HepG2 (cell line): ENCODE measurements at regions not wholly inside any gene's neighbourhood (a gene's known extent, or its start where the extent isn't known, plus 50 kb on each side); places are given as distances from the start of the nearest gene placed in this dataset.

Experiments used
- ATAC-seq: fragments of 200-7000 bp; cut with Tn5 transposase; 3 replicates; pipeline ENCODE4 v1.9.1; 2020; ENCODE audit warnings: mild to moderate bottlenecking, moderate library complexity
- BruUV-seq: library from RNA; stranded (reverse); fragments of 400-500 nt; replicated peaks from 2 replicates; lab custom pipeline; 2021; lab: Mats Ljungman, UMichigan
- CTCF ChIA-PET: fragments of 300-600 bp; formaldehyde crosslinking; extraction: SDS; loops from one replicate; lab custom pipeline; 2021; ENCODE audit warnings: low total read pairs, inconsistent platforms, low intra/inter-chr PET ratio; lab: Yijun Ruan, JAX
- POLR2A ChIA-PET: fragments of 350-600 bp; sonication (Branson Sonifier 250); formaldehyde crosslinking; loops from one replicate; lab custom pipeline; 2020; ENCODE audit warnings: antibody characterized with exemption, inconsistent platforms; lab: Yijun Ruan, JAX
- DNase-seq: peaks from one replicate; pipeline ENCODE4 v3.0.0-alpha.2; 2015; ENCODE audit warnings: low spot score
- FAIRE-seq: peaks from 3 replicates; lab custom pipeline; 2011; peaks lifted over from hg19 to GRCh38; lab: Jason Lieb, UNC
- H2AFZ ChIP-seq: one replicate; pipeline ENCODE4 v1.6.1; 2011; ENCODE audit warnings: low read length, inconsistent platforms
- H3K27ac ChIP-seq: fragments of 300-600 bp; 3 replicates; pipeline ENCODE4 v1.8.0; 2011; ENCODE audit warnings: mixed run types, mild to moderate bottlenecking, mixed read lengths, low read length, inconsistent platforms; ENCODE audit not compliant: insufficient read depth; ENCODE audit errors: extremely low read length
- H3K27me3 ChIP-seq, 2 experiments: fragments of 200-600 bp in 1 of 2; 2 replicates in 1 of 2; 3 replicates in 1 of 2; pipeline versions ENCODE4 v1.6.0 to v1.8.0; 2011; ENCODE audit warnings: low read length in 2 of 2, mild to moderate bottlenecking in 2 of 2, moderate library complexity in 2 of 2, inconsistent platforms in 1 of 2; ENCODE audit not compliant: insufficient read depth in 2 of 2, control insufficient read depth in 1 of 2
- H3K36me3 ChIP-seq, 2 experiments: fragments of 200-600 bp in 1 of 2; replicated peaks in 1 of 2; 2 replicates in 1 of 2; 3 replicates in 1 of 2; pipeline versions ENCODE4 v1.5.1 to v1.8.0; 2011; ENCODE audit warnings: low read length in 2 of 2, inconsistent platforms in 1 of 2; ENCODE audit not compliant: insufficient read depth in 2 of 2, control insufficient read depth in 1 of 2
- H3K4me1 ChIP-seq: 2 replicates; pipeline ENCODE4 v1.5.1; 2012; ENCODE audit warnings: low read length, inconsistent platforms; ENCODE audit not compliant: insufficient read depth
- H3K4me2 ChIP-seq: 2 replicates; pipeline ENCODE4 v1.6.0; 2011; ENCODE audit warnings: low read depth, low read length, inconsistent platforms
- H3K4me3 ChIP-seq, 3 experiments: fragments of 200-600 bp in 1 of 3; sonication (generic), shearing (Covaris generic) in 1 of 3; replicated peaks in 1 of 3; 2 replicates each; pipeline ENCODE4 v1.5.1; 2011 to 2016; ENCODE audit warnings: low read length in 3 of 3, inconsistent platforms in 2 of 3, low read depth in 2 of 3, mild to moderate bottlenecking in 2 of 3, control low read depth in 1 of 3, mixed read lengths in 1 of 3; ENCODE audit not compliant: insufficient read depth in 1 of 3
- H3K79me2 ChIP-seq: one replicate; pipeline ENCODE4 v1.6.1; 2011; ENCODE audit warnings: low read length, inconsistent platforms; ENCODE audit not compliant: insufficient read depth
- H3K9ac ChIP-seq: 2 replicates; pipeline ENCODE4 v1.6.0; 2011; ENCODE audit warnings: mild to moderate bottlenecking, low read depth, low read length, inconsistent platforms; ENCODE audit not compliant: insufficient read depth
- H3K9me3 ChIP-seq: 2 replicates; pipeline ENCODE4 v1.5.1; 2012; ENCODE audit warnings: mild to moderate bottlenecking, low read length
- H4K20me1 ChIP-seq: 2 replicates; pipeline ENCODE4 v1.6.0; 2011; ENCODE audit warnings: inconsistent platforms, mild to moderate bottlenecking, low read length, moderate library complexity; ENCODE audit not compliant: insufficient read depth
- KDM4B ChIP-seq: sonication (generic); formaldehyde crosslinking; IDR thresholded peaks from 2 replicates; pipeline ENCODE4 v1.4.0; 2020; ENCODE audit warnings: missing genetic modification reagents
- RBM39 ChIP-seq: fragments of 200-400 bp; formaldehyde crosslinking; IDR thresholded peaks from one replicate; pipeline ENCODE4 v1.6.1; 2018; ENCODE audit warnings: antibody characterized with exemption, mild to moderate bottlenecking, low read depth, low read length; ENCODE audit not compliant: poor library complexity, severe bottlenecking
- YY1 ChIP-seq: IDR thresholded peaks from 2 replicates; pipeline ENCODE4 v1.6.1; 2011; ENCODE audit warnings: low read length, low read depth, moderate library complexity, mild to moderate bottlenecking; ENCODE audit not compliant: insufficient read depth, insufficient replicate concordance
- ZNF431 ChIP-seq: sonication (generic); formaldehyde crosslinking; IDR thresholded peaks from 2 replicates; pipeline ENCODE4 v1.9.0; 2022; ENCODE audit warnings: missing genetic modification reagents, low read depth, mild to moderate bottlenecking, borderline replicate concordance
- WGBS: methylation state at CpG from one replicate; pipeline ENCODE4 v1.1.6; 2017; ENCODE audit warnings: low lambda C conversion rate; 5-methylcytosine and 5-hydroxymethylcytosine counted together
- in situ Hi-C: cut with HindIII; loops from 2 replicates; pipeline ENCODE4 v1.10.0; 2017; ENCODE audit warnings: low pct_unique_long_range_greater_than_20kb; ENCODE audit not compliant: extremely low pct_ligation_motif_present
- intact Hi-C: fragments of 100-400 bp; cut with micrococcal nuclease; formaldehyde crosslinking; loops from one replicate; pipeline ENCODE4 v1.10.0; 2022; ENCODE audit not compliant: unreplicated experiment
- TF ChIP-seq, protein P1 (sequence below): sonication (generic); formaldehyde crosslinking; IDR thresholded peaks from 2 replicates; pipeline ENCODE4 v1.5.0; 2020; ENCODE audit warnings: missing genetic modification reagents, mild to moderate bottlenecking, borderline replicate concordance
- TF ChIP-seq, protein P2 (sequence below): sonication (generic); formaldehyde crosslinking; IDR thresholded peaks from 2 replicates; pipeline ENCODE4 v1.8.1; 2023; ENCODE audit warnings: missing genetic modification reagents, mild to moderate bottlenecking, borderline replicate concordance
- TF ChIP-seq, protein P3 (sequence below): sonication (generic); formaldehyde crosslinking; IDR thresholded peaks from 2 replicates; pipeline ENCODE4 v1.4.0; 2020; ENCODE audit warnings: mild to moderate bottlenecking, missing genetic modification reagents

DNA sequence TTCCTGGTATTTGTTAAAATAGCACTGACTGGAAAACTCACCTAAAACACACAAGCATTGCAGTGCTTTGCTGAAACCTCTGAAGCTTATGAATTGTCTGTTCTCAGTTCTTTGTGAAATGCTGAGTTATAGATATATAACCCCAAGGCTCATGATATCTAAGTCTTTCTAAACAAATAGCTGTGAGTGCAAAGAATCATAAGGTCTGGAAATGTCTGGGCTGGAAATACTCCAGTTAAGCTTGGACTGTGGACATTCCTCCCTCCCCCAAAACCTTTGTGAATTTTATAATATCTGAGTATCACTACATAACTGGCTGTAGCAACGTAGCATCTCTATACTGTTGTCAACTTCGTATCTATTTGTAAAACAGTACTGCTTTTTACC lies 69.1 kb downstream of the CBLN4 start (continued):
- TF ChIP-seq RBM39 (no peak), KDM4B (CRISPR knock-in tag) (no peak)
- TF ChIP-seq, protein P1, sequence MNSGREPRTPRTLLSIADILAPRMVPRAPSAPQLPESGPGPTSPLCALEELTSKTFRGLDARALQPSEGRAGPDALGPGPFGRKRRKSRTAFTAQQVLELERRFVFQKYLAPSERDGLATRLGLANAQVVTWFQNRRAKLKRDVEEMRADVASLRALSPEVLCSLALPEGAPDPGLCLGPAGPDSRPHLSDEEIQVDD (CRISPR knock-in tag) = no peak
- TF ChIP-seq, protein P2, sequence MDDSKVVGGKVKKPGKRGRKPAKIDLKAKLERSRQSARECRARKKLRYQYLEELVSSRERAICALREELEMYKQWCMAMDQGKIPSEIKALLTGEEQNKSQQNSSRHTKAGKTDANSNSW (CRISPR knock-in tag) = no peak

DNA sequence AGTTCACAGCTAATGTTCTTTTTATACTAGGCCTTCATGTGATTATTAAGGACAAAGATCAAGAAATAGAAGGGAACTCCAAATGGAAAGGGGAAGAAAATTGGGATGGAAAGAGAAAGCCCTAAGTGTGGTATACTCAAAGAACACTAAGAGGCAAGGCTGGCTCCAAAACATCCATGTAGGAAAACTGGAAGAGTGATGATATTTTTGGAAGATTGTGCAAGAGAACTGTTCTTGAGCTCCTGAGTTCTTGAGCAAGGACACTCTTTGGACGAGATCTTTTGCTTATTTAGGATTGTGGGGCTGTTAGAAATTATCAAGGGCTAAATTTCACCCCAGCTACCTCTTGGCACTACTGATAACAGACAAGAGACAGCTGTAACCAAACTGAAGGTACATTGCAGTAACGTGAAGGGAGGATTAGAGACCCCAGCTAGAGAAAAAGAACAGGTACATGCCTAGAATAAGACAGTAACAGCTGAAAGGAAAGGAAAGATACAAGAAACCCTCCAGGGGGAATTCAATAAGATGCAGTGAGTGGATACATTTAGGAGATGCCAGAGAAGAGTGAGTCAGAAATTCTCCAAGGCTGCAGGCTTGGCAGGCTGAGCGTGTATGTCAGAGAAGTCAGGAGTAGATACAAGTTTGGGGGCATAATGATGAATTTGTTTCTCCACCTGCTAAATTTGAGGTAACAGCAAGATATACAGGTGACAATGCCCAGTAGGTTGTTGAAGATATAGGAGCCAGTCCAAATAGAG lies 69.7 kb downstream of the CBLN4 start:
- under 1% methylated on average over 3 of the region's 3 CpGs for WGBS
- ATAC-seq (no peak), DNase-seq (no peak), FAIRE-seq (no peak)
- in situ Hi-C loops = no loop called here
- no peak overlapping the region for H3K27ac ChIP-seq
- intact Hi-C loops = no loop called here
- H4K20me1 ChIP-seq = no peaks in the 10 kb centered on the region
- H2AFZ ChIP-seq = no peak overlapping the region
- CTCF ChIA-PET = no interaction called here
- peaks cover 96% of the 10 kb centered on the region for H3K9me3 ChIP-seq
- H3K4me1 ChIP-seq = no peaks in the 10 kb centered on the region
- no peaks in the 10 kb centered on the region for H3K79me2 ChIP-seq
- no peak overlapping the region for H3K9ac ChIP-seq
- no peaks in the 10 kb centered on the region for H3K27me3 ChIP-seq
- no TSS peak for BruUV-seq
- no peak overlapping the region for H3K4me2 ChIP-seq
- POLR2A ChIA-PET = no interaction called here
- H3K36me3 ChIP-seq = no peaks in the 10 kb centered on the region
- no peak overlapping the region for H3K4me3 ChIP-seq
- TF ChIP-seq, protein P3, sequence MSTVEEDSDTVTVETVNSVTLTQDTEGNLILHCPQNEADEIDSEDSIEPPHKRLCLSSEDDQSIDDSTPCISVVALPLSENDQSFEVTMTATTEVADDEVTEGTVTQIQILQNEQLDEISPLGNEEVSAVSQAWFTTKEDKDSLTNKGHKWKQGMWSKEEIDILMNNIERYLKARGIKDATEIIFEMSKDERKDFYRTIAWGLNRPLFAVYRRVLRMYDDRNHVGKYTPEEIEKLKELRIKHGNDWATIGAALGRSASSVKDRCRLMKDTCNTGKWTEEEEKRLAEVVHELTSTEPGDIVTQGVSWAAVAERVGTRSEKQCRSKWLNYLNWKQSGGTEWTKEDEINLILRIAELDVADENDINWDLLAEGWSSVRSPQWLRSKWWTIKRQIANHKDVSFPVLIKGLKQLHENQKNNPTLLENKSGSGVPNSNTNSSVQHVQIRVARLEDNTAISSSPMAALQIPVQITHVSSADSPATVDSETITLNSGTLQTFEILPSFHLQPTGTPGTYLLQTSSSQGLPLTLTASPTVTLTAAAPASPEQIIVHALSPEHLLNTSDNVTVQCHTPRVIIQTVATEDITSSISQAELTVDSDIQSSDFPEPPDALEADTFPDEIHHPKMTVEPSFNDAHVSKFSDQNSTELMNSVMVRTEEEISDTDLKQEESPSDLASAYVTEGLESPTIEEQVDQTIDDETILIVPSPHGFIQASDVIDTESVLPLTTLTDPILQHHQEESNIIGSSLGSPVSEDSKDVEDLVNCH (CRISPR knock-in tag) = no peak
- TF ChIP-seq YY1 (no peak), ZNF431 (CRISPR knock-in tag) (no peak)
